GM21576 (cell line): ENCODE measurements at regions not wholly inside any gene's neighbourhood (a gene's known extent, or its start where the extent isn't known, plus 50 kb on each side); places are given as distances from the start of the nearest gene placed in this dataset.

Experiments
- ATAC-seq: cut with Tn5 transposase; IDR thresholded peaks from one replicate; pipeline ENCODE4 v1.9.1; 2021; ENCODE audit warnings: mild to moderate bottlenecking, moderate library complexity; ENCODE audit not compliant: unreplicated experiment

DNA sequence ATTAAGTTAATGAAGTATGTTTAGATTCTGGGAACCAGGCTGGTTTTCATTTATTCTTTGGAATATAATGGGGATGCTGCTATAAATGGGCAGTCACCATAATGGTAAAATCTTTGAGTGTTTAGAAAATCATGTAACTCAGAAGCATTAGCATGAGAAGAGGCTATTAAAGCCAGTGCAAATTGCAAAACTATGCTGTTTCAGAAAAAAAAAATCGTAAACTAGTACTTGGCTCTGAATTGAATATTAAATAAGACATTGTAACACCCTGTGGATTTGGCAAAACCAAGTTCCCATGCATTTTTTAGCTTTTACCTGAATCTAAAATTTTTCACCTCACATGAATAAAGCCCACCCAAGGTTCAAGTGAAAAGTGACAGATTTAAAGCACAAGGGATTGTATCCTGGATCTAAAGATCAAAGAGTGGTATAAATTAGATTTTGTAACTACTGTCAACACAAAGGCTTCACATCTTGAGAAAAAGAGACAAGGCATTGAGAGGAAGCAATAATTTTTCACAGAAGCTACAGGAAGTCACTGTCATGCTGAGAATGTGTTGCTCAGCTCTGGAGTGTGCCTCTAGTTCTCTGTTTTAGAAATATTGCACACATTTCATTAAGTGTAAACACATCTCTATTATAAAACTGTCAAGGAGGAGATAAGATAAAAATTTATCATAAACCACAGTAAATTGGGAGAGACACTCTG, 142.2 kb downstream of the ABCA8 start:
- no peak for ATAC-seq

DNA sequence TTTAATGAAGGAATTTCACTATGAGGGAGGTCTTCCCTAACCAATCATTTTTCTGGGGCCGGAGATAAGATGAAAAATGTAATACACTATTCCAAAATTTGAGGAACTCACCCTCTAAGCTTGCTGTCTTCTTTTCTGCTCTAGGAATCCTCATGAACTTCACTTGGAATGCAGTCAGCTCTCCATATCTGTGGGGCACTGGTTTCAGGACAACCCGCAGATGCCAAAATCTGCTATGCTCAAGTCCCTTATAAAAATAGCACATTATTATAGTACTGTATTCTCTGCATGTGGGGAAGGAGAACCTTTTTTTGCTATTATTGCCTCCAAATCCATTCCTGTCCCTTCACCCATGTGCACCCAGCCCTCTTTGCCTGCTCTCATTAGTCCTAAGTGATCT, 146.0 kb downstream of the ABCA8 start:
- ATAC-seq = no peak

DNA sequence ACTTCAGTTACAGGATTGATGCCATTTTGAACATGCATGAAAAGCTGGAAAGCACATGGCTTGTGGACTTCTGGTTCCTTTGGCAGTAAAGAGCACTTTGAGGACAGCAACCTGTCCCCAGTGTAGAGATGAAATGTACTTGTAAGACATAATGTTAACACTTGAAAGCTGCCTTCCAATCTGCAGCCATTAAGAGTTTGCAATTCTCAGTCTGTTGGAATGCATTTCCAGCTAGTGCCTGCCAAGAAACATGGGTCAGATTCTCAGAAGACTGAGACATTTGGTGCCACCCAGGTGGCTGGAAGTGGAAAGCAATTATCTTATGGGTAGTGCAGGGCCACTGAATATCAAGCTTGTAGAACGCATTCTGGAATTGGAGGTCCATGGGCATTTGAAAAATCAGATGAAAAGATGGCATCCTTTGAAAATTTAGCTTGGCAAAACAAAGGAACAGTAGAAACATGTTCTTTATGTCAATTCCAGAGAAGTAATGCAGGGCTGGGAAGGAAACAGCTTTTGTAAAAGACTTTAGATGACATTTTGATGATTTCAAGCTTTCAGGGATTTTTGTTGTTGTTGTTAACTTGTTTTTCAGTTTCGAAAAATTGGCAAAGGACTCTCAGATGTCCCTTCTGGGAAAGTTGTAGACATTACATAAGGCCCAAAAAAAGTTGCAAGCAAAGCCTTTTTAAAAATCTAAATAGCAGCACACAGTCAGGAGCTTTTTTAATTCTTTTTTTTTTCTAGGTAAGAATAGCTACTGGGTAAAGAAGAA, 147.0 kb downstream of the ABCA8 start:
- no peak for ATAC-seq

GRCh38 chr17:68805609-68806008, 149.6 kb downstream of the ABCA8 start:
- ATAC-seq = no peak

DNA sequence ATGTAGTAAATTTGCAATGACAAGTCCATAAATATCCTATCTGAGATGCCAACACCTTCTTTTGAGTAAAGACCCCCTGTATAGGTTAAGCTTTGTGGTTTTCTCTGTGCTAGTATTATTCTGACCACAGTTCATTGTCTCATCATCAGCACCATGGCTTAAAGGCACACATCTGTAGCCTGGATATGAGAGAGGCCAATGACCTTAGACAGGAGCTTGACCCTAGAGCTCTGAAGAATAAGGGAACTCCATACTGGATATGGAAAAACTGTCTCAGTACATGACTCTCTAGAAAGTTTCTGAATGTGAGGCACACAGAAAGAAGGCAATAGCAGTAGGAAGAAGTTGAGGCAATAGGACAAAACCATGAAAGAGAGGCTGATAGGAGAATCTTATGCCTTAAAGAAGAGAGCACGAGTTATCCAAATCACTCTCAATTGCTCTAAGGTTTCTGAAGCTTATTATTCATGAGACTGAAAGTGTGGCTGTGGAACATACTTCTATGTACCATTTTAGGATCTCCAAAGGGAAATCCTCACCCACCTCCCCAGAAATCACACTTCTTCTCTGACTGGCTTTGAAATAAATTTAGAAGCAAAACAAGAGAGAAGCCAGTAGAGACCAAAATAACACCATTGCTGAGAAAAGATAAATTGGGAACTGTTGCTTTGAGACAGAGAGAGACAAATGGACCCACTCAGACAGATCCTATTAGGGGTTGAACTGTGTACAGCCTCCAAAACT, 150.2 kb downstream of the ABCA8 start:
- no peak for ATAC-seq

GRCh38 chr17:68803164-68803929, 151.8 kb downstream of the ABCA8 start:
- ATAC-seq = no peak

GRCh38 chr17:68801335-68802247, 153.6 kb downstream of the ABCA8 start:
- ATAC-seq = no peak

- no peak for ATAC-seq
Measured at GRCh38 chr17:68800751-68801150, 154.4 kb downstream of the ABCA8 start.

DNA sequence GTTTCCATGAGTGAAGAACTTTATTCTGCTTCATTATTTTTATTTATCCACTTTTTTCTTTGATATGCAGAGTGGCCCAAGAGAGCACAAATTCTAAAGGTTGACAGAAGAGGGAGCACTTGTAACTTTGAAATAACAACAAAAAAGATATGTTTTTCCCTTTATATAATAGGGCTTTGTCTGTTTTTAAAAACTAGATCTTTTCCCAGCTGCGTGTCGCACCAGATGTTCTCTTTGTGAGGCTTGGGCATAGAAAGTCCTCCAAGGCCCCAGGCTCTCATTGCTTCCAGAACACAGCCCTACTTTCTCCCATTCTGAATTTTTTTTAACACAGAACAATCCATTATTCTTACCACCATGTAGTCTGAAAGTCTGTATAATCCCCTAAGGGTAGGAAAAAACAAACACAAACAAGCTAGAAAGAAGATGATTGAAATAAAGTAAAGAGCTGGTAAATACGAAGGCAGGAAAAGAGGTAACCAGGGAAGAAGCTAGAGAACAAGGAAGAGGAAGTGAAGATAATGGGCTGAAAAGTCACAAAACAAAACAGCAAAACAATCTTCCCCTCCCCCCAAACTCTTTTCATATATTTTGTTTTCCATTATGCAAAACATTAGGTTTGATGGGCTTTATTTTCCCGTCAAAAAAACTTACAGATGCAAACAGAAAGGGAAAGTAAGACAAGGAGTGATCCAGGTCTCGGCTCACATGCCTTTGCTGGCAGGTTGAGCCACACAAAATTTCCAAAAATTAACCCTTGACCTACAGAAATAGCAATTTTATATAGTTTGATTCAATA, 160.4 kb downstream of the ABCA8 start:
- ATAC-seq = no peak

DNA sequence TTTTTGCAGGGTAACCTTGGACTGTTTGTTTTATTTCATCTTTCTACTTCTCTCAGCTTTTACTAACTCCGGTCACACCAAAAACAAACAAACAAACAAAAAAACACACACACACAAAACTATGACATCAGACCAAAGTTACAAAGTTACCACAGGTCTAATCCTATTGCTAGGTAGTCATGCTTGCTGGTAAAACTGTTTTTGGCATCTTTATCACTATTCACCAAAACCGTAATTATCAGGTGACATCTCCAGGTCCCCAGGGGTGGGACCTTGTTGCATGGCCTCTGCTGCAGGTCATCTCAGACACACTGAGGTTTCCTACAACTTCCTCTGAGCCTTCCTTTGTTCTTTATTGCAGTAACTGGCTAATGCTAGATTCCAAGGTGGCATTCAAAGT, 162.3 kb downstream of the ABCA8 start:
- no peak for ATAC-seq

DNA sequence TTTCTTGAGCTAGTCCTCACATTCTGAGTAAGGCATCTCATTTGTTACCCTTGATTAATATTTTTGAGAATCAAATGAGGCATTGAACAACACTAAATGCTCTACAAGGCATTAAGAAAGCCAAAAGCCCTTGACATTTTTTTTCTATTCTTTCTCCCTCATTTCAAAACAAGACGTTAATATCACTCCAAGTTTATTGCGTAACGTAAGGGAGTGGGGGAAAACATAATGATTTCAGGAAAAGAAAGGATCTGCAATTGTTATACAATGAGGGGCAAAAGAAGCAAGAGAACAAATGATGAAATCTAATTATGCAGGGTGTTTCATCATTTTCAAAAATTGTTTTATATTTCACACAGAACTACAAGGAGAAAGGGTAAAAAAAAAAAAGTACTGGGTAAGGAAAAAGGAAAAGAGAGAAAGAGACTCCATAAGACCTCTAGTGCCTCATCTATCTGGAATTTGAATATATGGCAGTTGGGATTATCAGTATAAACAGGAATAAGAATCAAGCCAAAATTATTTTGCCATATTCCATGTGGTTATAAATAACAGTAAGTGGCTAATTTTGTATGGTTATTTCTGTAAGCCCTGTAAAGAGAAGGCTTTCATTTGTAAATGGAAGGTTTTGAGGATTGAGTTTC, 163.0 kb downstream of the ABCA8 start:
- no peak for ATAC-seq

GRCh38 chr17:68790931-68791330, 164.3 kb downstream of the ABCA8 start:
- ATAC-seq = no peak

- ATAC-seq = no peak
Measured at GRCh38 chr17:68790492-68790891, 164.7 kb downstream of the ABCA8 start.

DNA sequence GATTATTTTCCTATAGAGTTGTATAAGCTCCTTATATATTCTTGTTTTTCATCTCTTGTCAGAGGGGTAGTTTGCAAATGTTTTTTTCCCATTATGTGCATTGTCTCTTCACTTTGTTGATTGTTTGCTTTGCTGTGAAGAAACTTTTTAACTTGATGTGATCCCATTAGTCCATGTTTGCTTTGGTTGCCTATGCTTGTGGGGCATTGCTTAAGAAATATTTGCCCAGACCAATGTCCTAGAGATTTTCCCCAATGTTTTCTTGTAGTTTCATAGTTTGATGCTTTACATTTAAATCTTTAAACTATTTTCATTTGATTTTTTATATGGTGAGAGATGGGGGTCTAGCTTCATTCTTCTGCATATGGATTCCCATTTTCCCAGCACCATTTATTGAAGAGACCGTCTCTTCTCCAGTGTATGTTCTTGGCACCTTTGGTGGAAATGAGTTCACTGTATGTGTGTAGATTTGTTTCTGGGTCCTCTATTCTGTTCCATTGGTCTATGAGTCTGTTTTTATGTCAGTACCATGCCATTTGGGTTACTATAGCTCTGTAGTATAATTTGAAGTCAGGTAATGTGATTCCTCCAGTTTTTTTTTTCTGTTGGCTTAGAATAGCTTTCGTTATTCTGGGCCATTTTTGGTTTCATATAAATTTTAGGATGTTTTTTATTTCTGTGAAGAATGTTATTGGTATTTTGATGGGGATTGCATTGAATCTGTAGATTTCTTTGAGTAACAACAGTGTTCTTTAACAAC, 165.8 kb downstream of the ABCA8 start:
- ATAC-seq = no peak

GRCh38 chr17:68785565-68786486, 169.4 kb downstream of the ABCA8 start:
- no peak for ATAC-seq

DNA sequence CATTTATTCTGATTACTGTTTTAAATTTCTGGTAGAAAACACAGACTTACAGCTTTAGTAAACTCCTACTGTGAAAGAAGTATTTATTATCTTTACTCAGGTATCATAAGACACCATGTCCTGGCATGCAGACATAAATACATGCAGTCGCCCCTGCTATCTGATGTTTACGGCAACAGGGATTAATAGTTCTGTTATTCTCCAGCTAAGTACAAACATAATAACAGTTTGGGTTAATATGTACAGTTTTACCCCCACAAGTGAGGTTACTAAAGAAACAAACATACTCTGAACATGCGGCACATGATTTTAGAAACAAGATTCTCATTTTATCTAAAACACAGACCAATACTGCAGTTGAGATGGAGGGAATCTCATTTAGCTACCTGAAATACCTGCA, 170.8 kb downstream of the ABCA8 start:
- no peak for ATAC-seq

DNA sequence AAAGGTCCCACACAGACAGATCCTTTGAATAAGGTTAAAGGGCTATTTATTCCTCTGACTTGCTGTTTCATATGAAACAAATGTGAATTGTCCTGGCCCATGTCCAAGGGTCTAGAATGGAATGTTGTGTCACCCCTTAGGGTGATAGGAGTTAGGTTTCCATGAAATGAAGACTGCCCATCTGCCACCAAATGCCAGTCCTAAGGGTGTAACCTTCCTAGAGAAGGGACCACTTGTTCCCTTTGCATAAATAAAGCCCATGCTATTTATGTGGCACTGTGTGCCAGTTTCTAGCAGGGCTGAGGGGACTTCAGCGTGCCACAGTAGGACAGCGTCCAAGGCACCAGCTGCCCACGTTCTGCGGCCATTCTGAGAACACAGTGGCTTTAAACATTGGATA, 171.3 kb downstream of the ABCA8 start:
- ATAC-seq = no peak
